Mesendoderm (in vitro differentiated cells): ENCODE measurements at regions not wholly inside any gene's neighbourhood (a gene's known extent, or its start where the extent isn't known, plus 50 kb on each side); places are given as distances from the start of the nearest gene placed in this dataset.

ENCODE experiments used
- DNase-seq: peaks from one replicate; pipeline ENCODE4 v3.0.0; 2013
- H2AK5ac ChIP-seq: 2 replicates; pipeline ENCODE4 v1.6.1; 2013; ENCODE audit warnings: low read length, inconsistent platforms
- H2BK120ac ChIP-seq: 2 replicates; pipeline ENCODE4 v1.6.1; 2013; ENCODE audit warnings: low read depth, mild to moderate bottlenecking, low read length, moderate library complexity, mixed read lengths
- H2BK15ac ChIP-seq: replicated peaks from 2 replicates; pipeline ENCODE4 v1.6.1; 2013; ENCODE audit warnings: low read depth, mild to moderate bottlenecking, moderate library complexity
- H2BK5ac ChIP-seq: 2 replicates; pipeline ENCODE4 v1.6.1; 2013; ENCODE audit warnings: low read length, inconsistent platforms
- H3K18ac ChIP-seq: 2 replicates; pipeline ENCODE4 v1.6.1; 2013; ENCODE audit warnings: mild to moderate bottlenecking, low read length, mixed read lengths
- H3K23ac ChIP-seq: one replicate; pipeline ENCODE4 v1.6.1; 2013; ENCODE audit warnings: low read length
- H3K27ac ChIP-seq: 2 replicates; pipeline ENCODE4 v1.5.1; 2013; ENCODE audit warnings: low read depth, mild to moderate bottlenecking, inconsistent platforms, low read length, moderate library complexity
- H3K27me3 ChIP-seq: 2 replicates; pipeline ENCODE4 v1.6.1; 2013; ENCODE audit warnings: low read length, control low read depth, mild to moderate bottlenecking, inconsistent platforms; ENCODE audit not compliant: insufficient read depth, poor library complexity
- H3K36me3 ChIP-seq: 2 replicates; pipeline ENCODE4 v1.6.1; 2013; ENCODE audit warnings: low read length, inconsistent platforms; ENCODE audit not compliant: control insufficient read depth, insufficient read depth
- H3K4ac ChIP-seq: one replicate; pipeline ENCODE4 v1.6.1; 2013; ENCODE audit warnings: low read depth, mild to moderate bottlenecking, low read length, moderate library complexity
- H3K4me1 ChIP-seq: 2 replicates; pipeline ENCODE4 v1.6.1; 2013; ENCODE audit warnings: low read depth, low read length, inconsistent platforms; ENCODE audit not compliant: control insufficient read depth
- H3K4me2 ChIP-seq: 2 replicates; pipeline ENCODE4 v1.6.1; 2013; ENCODE audit warnings: low read length
- H3K4me3 ChIP-seq: 2 replicates; pipeline ENCODE4 v1.5.1; 2013; ENCODE audit warnings: mild to moderate bottlenecking, low read length
- H3K56ac ChIP-seq: one replicate; pipeline ENCODE4 v1.6.1; 2013; ENCODE audit warnings: low read length
- H3K79me1 ChIP-seq: 2 replicates; pipeline ENCODE4 v1.6.1; 2013; ENCODE audit warnings: low read length, inconsistent platforms
- H3K79me2 ChIP-seq: 2 replicates; pipeline ENCODE4 v1.6.1; 2013; ENCODE audit warnings: mild to moderate bottlenecking, low read length; ENCODE audit not compliant: control insufficient read depth, insufficient read depth
- H3K9ac ChIP-seq: 2 replicates; pipeline ENCODE4 v1.6.1; 2013; ENCODE audit warnings: low read length, inconsistent platforms
- H4K5ac ChIP-seq: one replicate; pipeline ENCODE4 v1.6.1; 2013; ENCODE audit warnings: low read length
- H4K8ac ChIP-seq: one replicate; pipeline ENCODE4 v1.6.1; 2013; ENCODE audit warnings: low read depth, mild to moderate bottlenecking, control low read depth, low read length, moderate library complexity
- WGBS: extraction: QIAGEN DNeasy Blood & Tissue Kit; methylation state at CpG from one replicate; pipeline ENCODE4 v1.1.7; 2013; ENCODE audit warnings: low lambda C conversion rate, missing lambda C conversion rate; ENCODE audit not compliant: insufficient coverage; ENCODE audit errors: extremely low coverage; 5-methylcytosine and 5-hydroxymethylcytosine counted together

DNA sequence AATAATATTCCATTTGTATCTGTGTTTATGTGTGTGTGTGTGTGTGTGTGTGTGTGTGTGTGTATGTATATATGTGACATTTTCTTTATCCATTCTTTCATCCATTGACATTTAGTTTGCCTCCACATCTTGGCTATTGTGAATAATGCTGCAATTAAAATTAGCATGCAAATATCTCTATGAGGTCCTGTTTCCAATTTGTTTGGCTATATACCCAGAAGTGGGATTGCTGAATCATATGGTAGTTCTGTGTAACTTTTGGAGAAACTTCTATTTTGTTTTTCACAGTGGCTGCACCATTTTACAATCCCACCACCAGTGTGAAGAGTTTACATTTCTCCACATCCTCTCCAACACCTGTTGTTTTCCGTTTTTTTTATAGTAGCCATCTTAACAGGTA lies 53.1 kb downstream of the CH25H start:
- H4K8ac ChIP-seq: no peak overlapping the region
- H3K9ac ChIP-seq: no peak overlapping the region
- no peak overlapping the region for H3K4ac ChIP-seq
- H3K56ac ChIP-seq: no peak overlapping the region
- H2BK120ac ChIP-seq: no peak overlapping the region
- no peaks in the 10 kb centered on the region for H3K79me2 ChIP-seq
- no peak overlapping the region for H2AK5ac ChIP-seq
- H3K36me3 ChIP-seq: no peaks in the 10 kb centered on the region
- H3K23ac ChIP-seq: no peak overlapping the region
- H3K27me3 ChIP-seq: no peaks in the 10 kb centered on the region
- no peak overlapping the region for H3K18ac ChIP-seq
- no peaks in the 10 kb centered on the region for H3K79me1 ChIP-seq
- H3K4me1 ChIP-seq: no peaks in the 10 kb centered on the region
- H3K4me3 ChIP-seq: no peak overlapping the region
- no peak overlapping the region for H2BK15ac ChIP-seq
- H4K5ac ChIP-seq: no peak overlapping the region
- no CpG with 5 or more reads among the region's 1 CpG for WGBS
- no peak overlapping the region for H3K27ac ChIP-seq
- H2BK5ac ChIP-seq: no peak overlapping the region
- H3K4me2 ChIP-seq: no peak overlapping the region
- DNase-seq: no peak

DNA sequence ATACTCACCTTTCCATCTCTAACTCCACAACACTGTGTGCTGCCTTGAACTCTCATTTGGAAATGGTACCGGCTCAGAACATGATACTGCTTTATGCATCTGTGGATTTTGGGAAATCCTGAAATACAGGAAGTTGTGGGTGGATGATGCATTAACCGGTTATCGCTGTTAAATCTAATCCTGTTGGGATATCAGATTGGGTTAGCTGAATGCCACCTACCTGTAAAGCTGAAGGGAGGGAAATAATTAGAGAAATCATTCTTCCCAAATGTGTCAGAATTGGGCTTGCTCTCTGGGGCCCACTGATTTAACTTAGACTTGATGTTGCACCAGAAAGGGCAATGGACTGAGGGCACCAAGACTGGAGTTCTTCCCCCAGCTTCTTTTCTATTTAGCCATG lies 54.0 kb downstream of the CH25H start:
- Histone ChIP-seq H3K4me3 (no peak overlapping the region), H3K9ac (no peak overlapping the region), H2BK120ac (no peak overlapping the region), H2BK15ac (no peak overlapping the region), H3K4me1 (no peaks in the 10 kb centered on the region), H3K79me1 (no peaks in the 10 kb centered on the region), H3K56ac (no peak overlapping the region), H4K8ac (no peak overlapping the region), H4K5ac (no peak overlapping the region), H3K23ac (no peak overlapping the region), H3K18ac (no peak overlapping the region), H3K4me2 (no peak overlapping the region), H3K4ac (no peak overlapping the region), H3K79me2 (no peaks in the 10 kb centered on the region), H3K27ac (no peak overlapping the region), H3K36me3 (no peaks in the 10 kb centered on the region), H3K27me3 (no peaks in the 10 kb centered on the region), H2AK5ac (no peak overlapping the region), H2BK5ac (no peak overlapping the region)
- no CpG with 5 or more reads among the region's 3 CpGs for WGBS
- no peak for DNase-seq

DNA sequence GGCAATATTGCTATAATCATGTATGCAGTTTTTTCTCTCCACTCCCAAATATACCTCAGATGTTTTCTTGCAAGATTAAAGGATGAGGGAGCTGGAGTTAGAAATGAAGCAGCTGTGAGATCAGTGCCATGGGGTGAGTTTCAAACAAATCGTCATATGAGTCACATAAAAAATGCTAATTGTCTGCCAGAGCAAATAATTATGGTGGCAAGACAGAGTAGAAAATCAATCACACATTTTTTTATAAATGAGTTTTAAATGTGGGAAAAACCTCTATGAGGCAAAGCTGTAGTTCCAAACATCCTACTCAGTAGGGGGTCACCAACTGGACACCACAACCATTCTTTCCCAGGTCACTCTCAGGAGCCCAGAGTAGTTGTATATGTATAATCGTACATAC lies 55.3 kb downstream of the CH25H start:
- Histone ChIP-seq H2BK120ac (no peak overlapping the region), H3K27me3 (no peaks in the 10 kb centered on the region), H3K4ac (no peak overlapping the region), H3K4me3 (no peak overlapping the region), H2BK5ac (no peak overlapping the region), H4K8ac (no peak overlapping the region), H3K36me3 (no peaks in the 10 kb centered on the region), H3K4me2 (no peak overlapping the region), H3K79me1 (no peaks in the 10 kb centered on the region), H3K79me2 (no peaks in the 10 kb centered on the region), H3K27ac (no peak overlapping the region), H3K56ac (no peak overlapping the region), H2AK5ac (no peak overlapping the region), H3K9ac (no peak overlapping the region), H2BK15ac (no peak overlapping the region), H3K18ac (no peak overlapping the region), H4K5ac (no peak overlapping the region), H3K4me1 (no peaks in the 10 kb centered on the region), H3K23ac (no peak overlapping the region)
- no peak for DNase-seq
- whole genome bisulfite sequencing: no CpG with 5 or more reads among the region's 2 CpGs

DNA sequence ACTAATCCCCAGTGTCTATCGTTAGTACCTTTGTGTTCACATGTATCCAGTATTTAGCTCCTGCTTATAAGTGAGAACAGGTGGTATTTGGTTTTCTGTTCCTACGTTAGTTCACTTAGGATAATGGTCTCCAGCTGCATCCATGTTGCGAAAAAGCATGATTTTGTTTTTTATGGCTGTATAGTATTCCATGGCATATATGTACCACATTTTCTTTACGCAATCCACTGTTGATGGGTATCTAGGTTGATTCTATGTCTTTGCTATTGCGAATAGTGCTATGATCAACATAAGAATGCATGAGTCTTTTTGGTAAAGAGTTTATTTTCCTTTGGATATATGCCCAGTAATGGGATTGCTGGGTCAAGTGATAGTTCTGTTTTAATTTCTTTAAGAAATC lies 59.1 kb downstream of the CH25H start:
- Histone ChIP-seq H3K4me2 (no peak overlapping the region), H3K56ac (no peak overlapping the region), H3K23ac (no peak overlapping the region), H3K18ac (no peak overlapping the region), H3K9ac (no peak overlapping the region), H4K5ac (no peak overlapping the region), H2AK5ac (no peak overlapping the region), H3K4me1 (no peaks in the 10 kb centered on the region), H3K4ac (no peak overlapping the region), H3K27me3 (no peaks in the 10 kb centered on the region), H3K79me1 (no peaks in the 10 kb centered on the region), H3K4me3 (no peak overlapping the region), H2BK120ac (no peak overlapping the region), H4K8ac (no peak overlapping the region), H3K36me3 (no peaks in the 10 kb centered on the region), H3K79me2 (no peaks in the 10 kb centered on the region), H2BK5ac (no peak overlapping the region), H3K27ac (no peak overlapping the region), H2BK15ac (no peak overlapping the region)
- no peak for DNase-seq
- WGBS: no CpG with 5 or more reads among the region's 5 CpGs

DNA sequence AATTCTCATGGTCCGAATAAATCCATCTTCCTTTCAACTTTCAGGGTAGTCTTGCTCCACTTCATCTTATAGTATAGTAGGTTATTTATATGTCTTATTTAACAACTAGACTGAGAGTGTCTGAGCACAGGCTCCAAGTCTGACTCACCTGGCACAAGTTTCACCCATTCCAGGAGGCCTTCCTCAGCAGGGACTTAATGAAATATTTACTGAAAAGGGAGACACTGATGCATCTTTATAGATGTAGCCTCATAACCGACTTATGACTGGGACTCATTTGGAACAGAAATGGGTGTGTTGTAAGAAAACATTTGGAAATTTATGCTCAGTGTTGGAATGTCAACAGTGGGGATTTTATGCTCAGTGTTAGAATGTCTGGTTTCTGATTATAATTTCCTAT lies 59.9 kb downstream of the CH25H start:
- H3K79me2 ChIP-seq: no peaks in the 10 kb centered on the region
- H4K5ac ChIP-seq: no peak overlapping the region
- no peak overlapping the region for H3K18ac ChIP-seq
- no peaks in the 10 kb centered on the region for H3K27me3 ChIP-seq
- DNase-seq: no peak
- H2AK5ac ChIP-seq: no peak overlapping the region
- H4K8ac ChIP-seq: no peak overlapping the region
- no peak overlapping the region for H2BK5ac ChIP-seq
- H3K4me2 ChIP-seq: no peak overlapping the region
- no peak overlapping the region for H3K23ac ChIP-seq
- H3K4me1 ChIP-seq: no peaks in the 10 kb centered on the region
- H3K27ac ChIP-seq: no peak overlapping the region
- H3K4ac ChIP-seq: no peak overlapping the region
- no peaks in the 10 kb centered on the region for H3K79me1 ChIP-seq
- no peak overlapping the region for H2BK120ac ChIP-seq
- H3K36me3 ChIP-seq: no peaks in the 10 kb centered on the region
- H3K9ac ChIP-seq: no peak overlapping the region
- no peak overlapping the region for H3K4me3 ChIP-seq
- H2BK15ac ChIP-seq: no peak overlapping the region
- no CpG with 5 or more reads among the region's 2 CpGs for WGBS
- no peak overlapping the region for H3K56ac ChIP-seq

DNA sequence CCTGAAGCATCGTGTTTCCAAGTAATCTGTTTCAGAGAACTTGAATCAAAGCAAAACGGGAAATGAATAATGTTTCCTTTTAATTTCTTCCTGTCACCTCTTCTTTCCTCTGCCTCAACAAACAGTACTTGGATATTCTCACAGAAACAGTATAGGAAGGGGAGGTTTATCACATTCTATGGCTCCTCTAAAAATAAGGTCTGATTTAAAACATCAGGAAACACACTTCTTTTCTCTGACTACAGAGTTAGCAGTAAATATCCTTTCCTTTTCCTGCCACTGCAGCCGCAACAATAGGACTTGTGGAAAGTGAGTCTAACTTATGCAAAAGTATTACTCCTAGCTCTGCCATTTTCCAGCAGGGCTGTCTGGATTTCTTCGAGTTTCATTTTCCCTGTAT lies 62.3 kb downstream of the CH25H start:
- H3K23ac ChIP-seq: no peak overlapping the region
- no peaks in the 10 kb centered on the region for H3K79me1 ChIP-seq
- H3K27ac ChIP-seq: no peak overlapping the region
- H4K5ac ChIP-seq: no peak overlapping the region
- H2AK5ac ChIP-seq: no peak overlapping the region
- no peaks in the 10 kb centered on the region for H3K27me3 ChIP-seq
- H3K36me3 ChIP-seq: no peaks in the 10 kb centered on the region
- H3K79me2 ChIP-seq: no peaks in the 10 kb centered on the region
- no peaks in the 10 kb centered on the region for H3K4me1 ChIP-seq
- H2BK120ac ChIP-seq: no peak overlapping the region
- H3K18ac ChIP-seq: no peak overlapping the region
- DNase-seq: no peak
- H4K8ac ChIP-seq: no peak overlapping the region
- WGBS: no CpG with 5 or more reads among the region's 4 CpGs
- H3K9ac ChIP-seq: no peak overlapping the region
- H3K4me2 ChIP-seq: no peak overlapping the region
- no peak overlapping the region for H2BK15ac ChIP-seq
- H3K4ac ChIP-seq: no peak overlapping the region
- no peak overlapping the region for H2BK5ac ChIP-seq
- H3K56ac ChIP-seq: no peak overlapping the region
- no peak overlapping the region for H3K4me3 ChIP-seq
